ENCODE measurements at regions not wholly inside any gene's neighbourhood (a gene's known extent, or its start where the extent isn't known, plus 50 kb on each side); places are given as distances from the start of the nearest gene placed in this dataset.
A peak's percentile ranks its signal among the peaks of the same experiment; 100 is the strongest.

DNA sequence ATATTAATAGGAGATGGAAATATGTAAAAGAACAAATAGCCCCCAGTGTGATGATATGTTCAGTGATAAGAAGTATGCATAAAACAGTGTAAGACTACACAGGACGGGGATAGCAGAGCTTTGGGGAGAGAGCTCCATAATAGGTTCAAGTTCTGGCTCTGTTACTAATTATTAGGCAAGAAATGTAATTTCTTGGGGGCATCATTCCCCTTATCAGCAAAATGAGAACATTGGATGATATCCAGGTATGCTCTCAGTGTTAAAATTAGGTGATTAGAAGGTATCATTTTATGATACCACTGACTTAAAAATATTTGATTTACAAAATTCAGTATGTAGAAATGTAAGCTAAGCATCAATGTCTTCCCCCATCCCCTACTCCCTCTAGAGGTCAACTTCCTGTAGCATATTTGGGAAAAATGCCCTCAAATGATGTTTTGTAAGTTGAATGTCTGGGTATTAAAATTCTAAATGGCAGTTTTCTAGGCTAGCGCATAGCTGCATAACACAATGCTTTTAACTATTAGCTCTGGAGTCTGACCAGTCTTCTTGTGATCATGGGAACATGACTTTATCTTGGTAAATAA lies 585.7 kb upstream of the CAMK1G start:
- TF ChIP-seq, protein P1, sequence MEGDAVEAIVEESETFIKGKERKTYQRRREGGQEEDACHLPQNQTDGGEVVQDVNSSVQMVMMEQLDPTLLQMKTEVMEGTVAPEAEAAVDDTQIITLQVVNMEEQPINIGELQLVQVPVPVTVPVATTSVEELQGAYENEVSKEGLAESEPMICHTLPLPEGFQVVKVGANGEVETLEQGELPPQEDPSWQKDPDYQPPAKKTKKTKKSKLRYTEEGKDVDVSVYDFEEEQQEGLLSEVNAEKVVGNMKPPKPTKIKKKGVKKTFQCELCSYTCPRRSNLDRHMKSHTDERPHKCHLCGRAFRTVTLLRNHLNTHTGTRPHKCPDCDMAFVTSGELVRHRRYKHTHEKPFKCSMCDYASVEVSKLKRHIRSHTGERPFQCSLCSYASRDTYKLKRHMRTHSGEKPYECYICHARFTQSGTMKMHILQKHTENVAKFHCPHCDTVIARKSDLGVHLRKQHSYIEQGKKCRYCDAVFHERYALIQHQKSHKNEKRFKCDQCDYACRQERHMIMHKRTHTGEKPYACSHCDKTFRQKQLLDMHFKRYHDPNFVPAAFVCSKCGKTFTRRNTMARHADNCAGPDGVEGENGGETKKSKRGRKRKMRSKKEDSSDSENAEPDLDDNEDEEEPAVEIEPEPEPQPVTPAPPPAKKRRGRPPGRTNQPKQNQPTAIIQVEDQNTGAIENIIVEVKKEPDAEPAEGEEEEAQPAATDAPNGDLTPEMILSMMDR (IDR thresholded peaks at IDR 0.05; ENCODE audit: low read depth, low read length), result peak; percentile 21; the same call in 1 of the 2 replicates
- no peak for DNase-seq
- no peaks in the 10 kb centered on the region for H3K27me3 ChIP-seq (ENCODE audit: insufficient read depth, low read depth, severe bottlenecking)
- no peaks in the 10 kb centered on the region for H3K9me3 ChIP-seq (ENCODE audit: severe bottlenecking)
- H3K27ac ChIP-seq, result no peak overlapping the region
- H3K36me3 ChIP-seq, result no peaks in the 10 kb centered on the region
- no peak overlapping the region for H3K4me3 ChIP-seq (ENCODE audit: low read depth, low read length)

DNA sequence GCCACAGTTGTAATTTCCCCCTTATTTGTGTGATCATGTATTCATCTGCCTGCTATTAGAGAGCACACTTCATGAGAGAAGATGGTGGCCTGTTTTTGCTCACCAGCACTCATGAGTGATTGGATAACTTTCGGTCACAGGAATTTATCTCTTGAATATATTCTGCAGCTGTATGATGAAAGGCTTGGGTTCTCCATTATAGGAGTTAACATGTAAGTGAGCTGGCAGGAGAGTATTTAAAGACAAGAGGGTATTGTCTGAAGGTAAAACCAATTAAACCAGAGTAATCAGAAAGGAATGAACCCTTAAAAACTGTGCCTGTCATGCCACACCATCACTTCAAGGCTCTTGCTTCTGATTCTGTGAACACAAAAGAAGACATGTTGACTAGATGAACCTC lies 574.9 kb upstream of the CAMK1G start:
- DNase-seq, result no peak
- no peaks in the 10 kb centered on the region for H3K9me3 ChIP-seq (ENCODE audit: severe bottlenecking)

DNA sequence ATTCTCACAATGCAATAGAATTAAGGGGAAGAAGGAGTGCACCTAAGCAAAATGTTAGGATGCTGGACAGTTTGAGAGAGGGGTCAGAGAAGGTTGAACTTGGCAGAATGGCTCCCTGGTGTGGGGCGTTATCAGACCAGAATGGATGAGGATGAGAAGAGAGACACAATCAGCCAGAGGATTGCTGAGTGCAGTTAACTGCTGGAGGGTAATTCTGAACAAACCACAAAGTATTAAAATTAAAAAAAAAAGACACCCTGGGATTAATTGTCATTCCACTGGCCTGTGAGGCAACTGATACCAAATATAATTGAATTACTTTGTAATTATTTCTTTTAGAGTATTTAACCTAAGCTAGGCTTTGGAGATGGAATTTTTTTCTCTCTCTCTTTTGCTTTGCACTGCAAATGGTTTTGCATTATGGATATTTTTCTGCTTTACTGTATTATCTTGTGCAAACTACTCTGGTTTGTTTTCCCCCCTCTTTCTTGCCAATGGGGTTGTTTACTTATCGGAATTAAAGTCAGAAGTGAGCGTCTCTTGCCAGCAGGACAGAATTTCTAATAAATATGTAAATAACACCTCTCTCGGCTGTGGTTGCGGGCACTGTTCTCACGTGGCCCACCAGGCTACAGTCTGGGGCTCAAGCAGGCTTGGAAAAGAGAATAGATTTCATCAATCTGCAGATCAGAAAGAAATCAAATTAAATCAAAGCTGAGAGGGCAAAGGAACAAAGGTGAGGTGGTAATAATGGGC lies 572.9 kb upstream of the CAMK1G start:
- H3K4me3 ChIP-seq (ENCODE audit: low read depth, low read length), result no peak overlapping the region
- no peaks in the 10 kb centered on the region for H3K36me3 ChIP-seq
- TF ChIP-seq, protein P1 (IDR thresholded peaks at IDR 0.05; ENCODE audit: low read depth, low read length), result no peak
- no peaks in the 10 kb centered on the region for H3K27me3 ChIP-seq (ENCODE audit: insufficient read depth, low read depth, severe bottlenecking)
- no peak for DNase-seq
- H3K9me3 ChIP-seq (ENCODE audit: severe bottlenecking), result no peaks in the 10 kb centered on the region
- no peak overlapping the region for H3K27ac ChIP-seq

More for the DNA sequence above, 574.9 kb upstream of the CAMK1G start:
- Histone ChIP-seq H3K4me3 (ENCODE audit: low read depth, low read length) (no peak overlapping the region), H3K36me3 (no peaks in the 10 kb centered on the region), H3K27ac (no peak overlapping the region), H3K27me3 (ENCODE audit: insufficient read depth, low read depth, severe bottlenecking) (no peaks in the 10 kb centered on the region)
- TF ChIP-seq, protein P1 (IDR thresholded peaks at IDR 0.05; ENCODE audit: low read depth, low read length), result no peak

DNA sequence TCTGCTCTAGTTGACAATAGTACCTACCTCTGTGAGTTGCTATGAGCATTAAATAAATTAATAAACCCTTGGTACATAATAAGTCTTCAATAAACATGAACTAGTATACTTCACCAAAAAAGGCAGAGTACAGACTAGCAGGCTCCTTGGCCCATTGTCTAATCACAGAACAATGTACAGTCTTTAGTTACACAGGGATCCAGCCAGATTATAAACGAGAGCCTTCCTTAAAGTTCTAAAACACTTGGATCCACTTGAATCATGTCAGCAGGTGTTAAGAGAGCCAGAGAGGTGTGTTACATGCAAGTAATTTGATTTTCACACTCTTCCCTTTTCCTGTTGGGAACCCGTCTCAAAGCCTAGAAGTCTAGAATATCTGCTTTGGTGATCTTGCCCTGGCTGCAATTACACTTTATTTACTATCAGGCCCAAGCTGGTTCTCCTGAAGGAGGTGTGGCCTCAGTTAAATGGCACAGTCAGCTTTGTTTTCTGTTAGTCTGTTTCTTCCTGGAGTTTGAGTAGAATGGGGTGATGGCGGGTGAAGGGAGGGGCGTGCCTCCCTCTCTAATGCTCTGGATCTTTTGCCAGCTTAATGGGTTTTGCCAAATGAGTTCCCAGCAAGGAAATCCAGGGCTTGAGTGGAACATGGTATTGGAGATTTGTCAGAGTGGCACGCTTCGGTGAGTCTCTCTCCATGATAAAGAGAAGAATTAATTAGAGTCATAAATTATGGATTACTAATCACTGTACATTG lies 570.9 kb upstream of the CAMK1G start:
- DNase-seq, result peak; percentile 31
- H3K4me3 ChIP-seq (ENCODE audit: low read depth, low read length), result no peak overlapping the region
- H3K9me3 ChIP-seq (ENCODE audit: severe bottlenecking), result peaks cover 4% of the 10 kb centered on the region
- H3K27ac ChIP-seq, result no peak overlapping the region
- H3K36me3 ChIP-seq, result no peaks in the 10 kb centered on the region
- TF ChIP-seq, protein P1 (IDR thresholded peaks at IDR 0.05; ENCODE audit: low read depth, low read length), result no peak
- H3K27me3 ChIP-seq (ENCODE audit: insufficient read depth, low read depth, severe bottlenecking), result no peaks in the 10 kb centered on the region

DNA sequence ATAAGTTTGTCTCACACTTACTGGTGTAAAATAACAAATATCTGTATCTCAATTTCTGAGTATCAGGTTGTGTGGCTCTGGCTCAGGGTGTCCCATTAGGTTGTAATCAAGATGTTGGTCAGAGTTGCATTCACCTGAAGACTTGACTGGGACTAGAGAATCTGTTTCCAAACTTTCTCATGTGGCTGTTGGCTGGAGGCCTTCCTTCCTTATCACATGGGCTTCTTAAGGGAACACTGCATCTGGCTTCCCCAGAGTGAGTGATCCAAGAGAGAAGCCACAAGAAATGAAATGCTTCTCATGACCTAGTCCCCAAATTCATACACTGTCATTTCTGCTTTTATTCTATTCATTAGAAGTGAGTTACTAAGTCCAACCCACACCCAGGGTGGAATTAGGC lies 568.4 kb upstream of the CAMK1G start:
- Histone ChIP-seq H3K27ac (no peak overlapping the region), H3K9me3 (ENCODE audit: severe bottlenecking) (peaks cover 8% of the 10 kb centered on the region), H3K27me3 (ENCODE audit: insufficient read depth, low read depth, severe bottlenecking) (no peaks in the 10 kb centered on the region), H3K4me3 (ENCODE audit: low read depth, low read length) (no peak overlapping the region), H3K36me3 (no peaks in the 10 kb centered on the region)
- TF ChIP-seq, protein P1 (IDR thresholded peaks at IDR 0.05; ENCODE audit: low read depth, low read length), result no peak
- DNase-seq, result no peak

Measured in WERI-Rb-1 (cell line).